DMS79 (cell line): ENCODE measurements at regions not wholly inside any gene's neighbourhood (a gene's known extent, or its start where the extent isn't known, plus 50 kb on each side); places are given as distances from the start of the nearest gene placed in this dataset.
"Not testable (repeated sequence)": the region's sequence is repeated elsewhere in the genome, so short reads cannot be mapped to it uniquely, and the experiment has no call there.

Source experiments
- DNase-seq: peaks from one replicate; lab custom pipeline; 2025; lab: John Stamatoyannopoulos, UW

DNA sequence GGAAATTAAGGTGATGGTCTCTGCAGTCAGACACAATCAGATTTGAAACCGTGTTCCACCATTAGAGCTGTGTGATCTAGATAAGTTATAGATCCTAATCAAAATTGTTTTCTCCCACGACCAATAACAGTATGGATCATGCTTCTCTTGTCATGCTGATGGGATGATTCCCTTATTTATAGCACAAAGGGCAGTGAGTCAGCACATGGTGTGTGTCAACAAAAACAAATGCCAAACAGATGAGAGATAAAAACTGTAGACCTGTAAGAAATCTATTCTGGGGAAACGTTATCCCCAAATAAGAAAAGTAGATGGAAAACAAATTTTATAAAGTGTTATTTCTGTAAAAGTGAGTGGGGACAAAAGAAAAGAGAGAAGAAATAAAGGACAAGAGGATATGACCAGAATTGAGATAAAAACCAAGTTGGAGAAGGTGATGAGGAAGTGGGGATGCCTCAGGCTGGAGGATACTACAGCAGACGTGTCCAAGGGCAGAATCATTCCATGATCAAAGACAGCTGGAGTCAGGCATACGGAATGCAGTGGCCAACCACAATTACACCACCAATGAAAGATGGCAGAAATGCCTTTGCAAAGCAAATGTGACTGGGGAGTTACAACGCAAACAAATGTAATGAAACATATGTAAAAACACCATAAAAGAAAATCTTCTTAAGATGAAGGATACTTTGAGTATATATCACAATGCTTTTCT is 377.8 kb upstream of the PRKX start:
- no peak for DNase-seq

DNA sequence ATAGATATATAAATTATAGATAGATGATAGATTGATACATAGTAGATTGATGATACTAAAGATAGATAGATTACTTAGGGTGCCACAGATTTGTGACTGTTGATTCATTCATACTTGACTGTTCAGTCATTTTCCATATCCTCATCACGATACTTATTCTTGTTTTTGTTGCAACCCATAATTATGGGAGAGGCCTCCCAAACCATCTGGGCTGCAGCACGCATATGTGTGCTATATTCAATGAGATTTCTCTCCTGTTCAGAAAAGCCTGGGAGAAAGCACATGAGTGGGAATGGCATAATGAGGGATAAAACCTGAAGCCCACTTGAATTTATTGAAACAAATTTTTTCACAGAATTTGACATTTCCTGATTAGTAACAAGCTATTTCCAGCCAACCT is 346.4 kb upstream of the PRKX start:
- DNase-seq = no peak

DNA sequence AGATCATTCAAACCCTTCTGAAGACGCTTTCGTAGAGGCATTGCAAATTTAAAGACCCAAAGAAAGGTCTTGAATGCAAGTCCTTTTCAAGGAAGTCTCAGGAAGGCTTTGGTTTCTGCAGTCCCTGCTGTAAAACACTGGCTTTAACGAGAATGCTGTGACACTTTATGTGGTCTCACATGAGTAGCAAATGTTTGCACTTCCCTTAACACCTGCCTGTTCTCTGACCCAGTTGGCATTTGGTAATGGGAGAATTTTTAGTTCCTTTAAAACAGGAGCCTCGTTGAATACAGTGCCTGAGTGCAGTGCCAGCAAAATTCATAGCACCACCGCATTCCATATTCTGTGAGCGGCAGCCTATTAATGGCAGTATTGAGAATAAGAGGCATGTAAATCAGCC is 330.5 kb upstream of the PRKX start:
- peak; percentile 18 for DNase-seq

DNA sequence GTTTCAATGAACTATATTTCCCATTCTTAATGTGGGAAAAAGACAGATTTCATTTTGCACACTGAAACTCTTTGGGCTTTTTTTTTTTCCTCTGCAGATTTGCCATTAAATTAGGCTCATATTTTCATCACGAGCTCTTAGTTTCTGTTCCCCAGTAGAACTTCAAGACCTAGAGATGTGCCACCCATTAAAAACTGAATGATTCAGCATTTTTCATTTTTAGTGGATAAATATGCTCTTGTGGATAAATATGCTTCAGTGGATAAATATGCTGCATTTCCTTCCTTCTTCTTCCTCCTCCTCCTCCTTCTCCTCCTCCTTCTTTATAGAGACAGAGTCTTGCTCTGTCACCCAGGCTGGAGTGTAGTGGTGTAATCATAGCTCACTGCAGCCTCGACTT is 322.4 kb upstream of the PRKX start:
- DNase-seq = no peak

DNA sequence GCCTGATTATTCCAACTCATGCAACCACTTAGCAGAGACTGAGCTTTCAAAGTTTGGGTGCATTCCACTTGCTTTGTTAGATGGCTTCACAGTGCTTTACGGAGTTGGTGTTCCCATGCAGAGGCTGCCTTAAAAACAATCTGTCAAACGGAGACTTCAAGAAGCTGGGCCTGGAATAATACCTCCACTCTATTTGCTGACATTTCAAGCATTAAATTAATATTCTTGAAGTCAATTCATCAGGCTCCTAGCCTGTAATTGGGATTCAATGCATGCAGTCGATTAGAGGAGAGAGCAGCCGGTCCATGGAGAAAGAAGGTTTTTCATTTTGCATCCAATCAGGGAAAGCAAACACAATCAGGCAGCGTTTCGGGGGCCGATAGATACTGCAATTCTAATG is 314.7 kb upstream of the PRKX start:
- DNase-seq = no peak

DNA sequence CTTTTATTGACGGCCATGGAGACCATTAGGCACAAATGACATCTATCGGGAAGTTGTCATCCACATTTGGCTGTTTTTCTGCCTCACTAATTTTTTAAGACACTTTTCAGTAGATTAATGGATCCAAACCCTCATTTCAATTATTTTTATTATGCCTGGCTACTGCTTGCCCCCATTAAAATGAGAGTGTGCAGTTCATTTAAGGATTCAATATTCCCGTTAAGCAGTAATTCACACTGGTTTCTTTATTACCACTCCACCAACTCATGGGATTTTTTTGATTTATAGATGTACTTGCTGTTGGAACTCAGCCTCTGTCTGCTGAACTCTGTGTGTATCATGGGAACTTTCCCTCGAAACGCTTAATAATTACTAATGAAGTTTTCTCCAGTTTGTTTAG is 291.8 kb upstream of the PRKX start:
- no peak for DNase-seq

DNA sequence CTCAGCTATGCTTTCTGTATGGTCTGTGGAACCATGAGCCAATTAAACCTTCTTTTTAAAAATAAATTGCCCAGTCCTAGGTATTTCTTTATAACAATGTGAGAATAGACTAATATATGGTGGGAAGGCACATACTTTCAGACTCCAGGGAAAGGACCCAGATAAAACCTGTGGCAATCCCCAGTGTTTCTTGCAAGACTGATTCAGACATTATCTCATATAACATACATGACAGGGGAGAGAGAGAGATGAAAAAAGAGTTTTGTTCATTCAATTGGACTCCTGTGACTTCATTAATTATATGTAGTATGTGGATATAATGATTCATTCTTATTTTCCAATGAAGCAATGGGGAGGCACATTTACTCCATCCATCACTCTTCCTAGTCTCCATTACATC is 291.4 kb upstream of the PRKX start:
- DNase-seq = no peak

DNA sequence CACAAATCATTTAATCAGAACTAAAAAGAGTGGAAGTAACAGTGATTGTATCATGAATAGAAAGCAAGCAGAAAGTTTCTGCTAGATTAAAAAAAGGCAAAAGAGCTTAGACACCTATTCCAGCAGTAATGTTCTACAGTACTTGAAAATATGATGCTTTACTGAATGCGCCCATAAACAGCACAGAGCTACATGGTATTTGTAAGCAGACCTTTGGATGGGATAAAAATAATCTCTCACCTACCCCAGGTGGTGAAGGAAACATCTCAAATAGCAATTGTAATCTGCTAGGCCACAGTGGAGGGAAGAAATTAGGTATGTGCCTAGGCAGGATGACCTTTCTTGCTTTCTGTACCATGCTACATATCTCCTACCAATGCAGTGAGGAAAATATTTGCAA is 280.9 kb upstream of the PRKX start:
- DNase-seq = no peak

DNA sequence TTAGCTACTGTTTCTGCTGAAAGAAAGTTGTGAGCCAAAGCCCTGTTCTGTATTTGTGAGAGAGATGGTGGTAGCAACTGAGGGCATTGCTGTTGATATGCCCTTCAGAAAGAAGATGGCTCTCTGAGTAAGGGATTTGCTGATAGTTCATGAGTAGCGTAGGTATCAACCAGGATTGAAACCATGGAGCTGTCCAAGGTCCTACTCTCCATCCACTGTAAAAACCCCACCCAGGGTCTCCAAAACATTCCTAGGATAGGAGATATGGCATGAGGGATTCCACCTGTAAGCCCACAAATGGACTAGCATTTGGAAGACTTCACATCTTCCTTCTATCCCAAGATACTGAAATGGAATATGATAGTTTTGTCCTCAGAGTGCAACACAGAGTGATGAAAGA is 277.1 kb upstream of the PRKX start:
- DNase-seq = no peak

DNA sequence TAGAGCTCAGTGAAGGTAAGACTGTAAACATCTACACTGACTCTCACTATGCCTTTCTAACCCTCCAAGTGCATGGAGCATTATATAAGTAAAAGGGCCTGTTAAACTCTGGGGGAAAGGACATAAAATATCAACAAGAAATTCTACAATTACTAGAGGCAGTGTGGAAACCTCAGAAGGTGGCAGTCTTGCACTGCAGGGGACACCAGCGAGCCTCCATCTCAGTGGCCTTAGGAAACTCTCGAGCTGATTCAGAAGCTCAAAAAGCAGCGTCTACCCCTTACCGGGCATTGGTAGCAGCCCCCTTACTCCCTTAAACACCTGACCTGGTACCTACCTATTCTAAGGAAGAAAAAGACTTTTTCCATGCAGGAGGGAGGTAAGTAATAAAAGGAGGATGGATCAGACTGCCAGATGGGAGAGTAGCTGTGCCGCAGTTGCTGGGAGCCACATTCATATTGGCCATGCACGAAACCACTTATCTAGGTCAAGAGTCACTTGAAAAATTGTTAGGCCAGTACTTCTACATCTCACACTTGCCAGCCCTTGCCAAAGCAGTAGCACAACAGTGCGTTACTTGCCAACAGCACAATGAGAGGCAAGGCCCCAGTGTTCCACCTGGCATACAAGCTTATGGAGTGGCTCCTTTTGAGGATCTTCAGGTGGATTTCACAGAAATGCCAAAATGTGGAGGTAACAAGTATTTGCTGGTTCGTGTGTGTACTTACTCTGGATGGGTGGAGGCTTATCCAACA is 258.8 kb upstream of the PRKX start:
- peak; percentile 46 for DNase-seq

DNA sequence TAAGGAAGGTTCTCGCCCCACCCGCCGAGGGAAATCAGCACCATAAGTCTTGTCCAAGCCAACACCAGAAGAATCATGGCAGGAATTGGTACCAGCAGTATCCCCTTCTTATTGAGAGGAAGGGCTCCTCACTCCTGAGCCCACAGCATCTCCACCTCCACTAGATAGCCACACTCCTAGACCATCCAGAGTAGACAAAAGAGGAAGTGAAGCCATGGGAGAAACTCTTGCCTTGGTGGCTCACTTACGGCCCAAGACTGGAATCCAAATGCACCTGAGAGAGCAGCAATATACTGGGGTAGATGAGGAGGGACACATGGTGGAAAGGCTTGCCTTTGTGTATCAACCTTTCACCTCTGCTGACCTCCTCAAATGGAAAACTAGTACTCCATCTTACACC is 255.3 kb upstream of the PRKX start:
- no peak for DNase-seq

DNA sequence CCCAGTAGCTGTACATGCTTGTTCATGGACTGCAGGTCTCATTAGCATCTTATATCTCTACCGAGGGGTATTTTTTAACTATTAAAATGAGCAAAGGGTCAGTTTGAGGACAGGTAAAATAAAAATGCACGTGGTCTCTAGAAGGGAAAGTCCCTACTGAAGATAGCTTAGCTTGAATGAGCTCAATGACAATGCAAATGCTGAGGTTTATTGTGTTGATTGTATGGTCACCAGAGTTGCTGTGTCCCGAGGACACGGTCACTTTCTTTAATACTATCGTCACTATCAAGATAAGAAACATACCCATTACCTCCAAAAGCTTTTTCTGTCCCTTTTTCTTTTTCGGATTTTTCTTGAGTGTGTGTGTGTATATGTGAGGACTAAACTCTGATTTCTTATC is 250.5 kb upstream of the PRKX start:
- no peak for DNase-seq

DNA sequence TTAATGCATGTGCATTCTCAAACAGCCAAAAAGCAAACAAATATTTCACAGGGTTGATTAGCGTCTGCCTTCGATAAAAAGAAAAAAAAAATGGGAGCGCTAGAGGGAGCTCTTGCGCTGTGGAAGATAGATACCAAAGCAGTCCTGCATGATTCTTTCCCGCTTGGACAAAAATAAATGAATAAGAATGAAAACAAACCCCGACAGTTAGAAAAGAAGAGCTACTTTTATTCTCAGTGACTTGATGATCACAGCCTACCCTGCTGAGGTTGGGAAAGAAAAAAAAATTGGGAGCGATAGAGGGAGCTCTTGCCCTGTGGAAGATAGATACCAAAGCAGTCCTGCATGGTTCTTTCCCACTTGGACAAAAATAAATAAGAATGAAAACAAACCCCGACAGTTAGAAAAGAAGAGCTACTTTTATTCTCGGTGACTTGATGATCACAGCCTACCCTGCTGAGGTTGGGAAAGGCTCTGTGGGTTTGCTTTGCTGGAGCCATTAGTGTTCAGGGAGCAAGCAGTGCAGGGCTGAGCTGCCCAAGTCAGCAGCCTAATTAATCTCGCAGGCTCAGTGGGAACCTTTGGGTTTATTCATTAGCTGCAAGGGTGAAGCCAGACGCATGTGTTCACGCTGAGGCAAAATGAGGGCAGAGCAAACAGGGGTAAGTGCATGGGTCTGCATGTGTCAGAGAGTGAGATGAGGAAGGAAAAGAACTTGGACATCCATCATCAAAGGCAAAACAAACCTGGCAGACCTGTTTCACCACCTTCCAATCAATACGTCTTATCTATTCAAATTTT is 249.3 kb upstream of the PRKX start:
- peak; percentile 0 for DNase-seq

DNA sequence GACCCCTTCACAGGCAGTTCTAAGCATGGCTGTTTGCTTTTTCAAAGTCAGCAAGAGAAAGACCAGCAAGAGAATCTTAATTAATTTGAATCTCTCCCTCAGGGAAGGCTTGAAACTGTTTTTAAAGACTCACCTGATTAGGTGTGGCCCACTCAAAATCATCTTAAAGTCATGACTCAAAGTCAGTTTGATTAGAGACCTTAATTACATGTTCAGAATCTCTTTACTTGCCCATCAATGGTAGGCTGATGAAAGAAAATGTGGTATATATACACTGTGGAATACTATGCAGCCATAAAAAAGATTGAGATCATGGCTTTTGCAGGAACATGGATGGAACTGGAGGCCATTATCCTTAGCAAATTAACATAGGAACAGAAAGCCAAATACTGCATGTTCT is 247.5 kb upstream of the PRKX start:
- no peak for DNase-seq

DNA sequence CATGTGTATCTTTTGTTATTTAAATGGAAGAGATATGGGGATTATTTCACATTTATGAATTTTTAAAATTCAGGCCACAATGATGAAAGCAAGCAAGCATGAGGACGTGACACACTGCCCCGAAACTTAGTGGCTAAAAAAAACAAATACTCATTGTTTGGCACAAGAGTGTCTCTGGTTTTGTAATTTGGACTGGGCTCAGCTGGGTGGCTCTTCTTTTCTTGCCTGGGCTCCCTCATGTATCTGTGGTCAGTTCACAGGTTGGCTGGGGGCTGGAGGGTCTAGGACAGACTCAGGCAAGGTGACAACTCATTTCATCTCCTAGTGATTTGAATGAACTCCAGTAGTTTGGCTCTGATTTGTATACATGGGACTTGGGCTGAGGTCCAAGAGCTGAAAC is 238.4 kb upstream of the PRKX start:
- no peak for DNase-seq

DNA sequence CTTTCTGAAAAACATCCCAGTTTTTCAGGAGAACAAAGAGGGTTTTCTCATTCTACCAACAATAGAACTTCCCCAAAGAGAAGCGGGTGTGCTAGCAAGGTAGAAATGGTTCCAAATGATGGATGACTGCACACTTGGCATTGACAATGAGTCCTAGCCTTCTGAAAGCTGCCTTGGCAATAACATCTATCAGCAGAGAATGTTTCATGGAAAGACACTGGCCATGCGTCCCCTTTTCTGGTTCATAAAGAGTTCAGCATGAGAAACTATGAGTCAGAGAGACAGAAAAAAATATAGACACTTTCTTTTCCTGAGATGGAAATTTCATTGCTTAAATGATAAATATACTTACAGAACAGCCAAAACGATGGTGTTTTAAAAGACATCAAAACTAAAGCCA is 236.9 kb upstream of the PRKX start:
- DNase-seq = no peak

DNA sequence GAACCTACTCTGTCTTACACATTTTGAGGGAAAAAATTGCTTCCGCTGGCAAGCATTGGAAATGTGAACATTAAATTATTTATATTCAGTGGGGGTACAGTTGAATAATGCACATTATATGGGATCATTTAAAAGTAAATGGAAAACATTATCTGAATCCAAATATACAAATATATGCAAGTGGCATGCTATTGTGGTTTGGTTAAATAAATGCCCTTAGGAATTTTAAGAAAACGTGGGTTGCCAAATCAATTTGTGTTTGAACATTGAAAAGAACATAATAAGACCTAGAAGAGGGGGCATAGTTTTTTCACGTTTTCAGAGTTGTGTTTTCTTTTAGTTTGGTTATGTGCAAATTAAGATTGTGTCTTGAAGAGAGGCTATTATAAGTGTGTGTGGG is 230.5 kb upstream of the PRKX start:
- no peak for DNase-seq

DNA sequence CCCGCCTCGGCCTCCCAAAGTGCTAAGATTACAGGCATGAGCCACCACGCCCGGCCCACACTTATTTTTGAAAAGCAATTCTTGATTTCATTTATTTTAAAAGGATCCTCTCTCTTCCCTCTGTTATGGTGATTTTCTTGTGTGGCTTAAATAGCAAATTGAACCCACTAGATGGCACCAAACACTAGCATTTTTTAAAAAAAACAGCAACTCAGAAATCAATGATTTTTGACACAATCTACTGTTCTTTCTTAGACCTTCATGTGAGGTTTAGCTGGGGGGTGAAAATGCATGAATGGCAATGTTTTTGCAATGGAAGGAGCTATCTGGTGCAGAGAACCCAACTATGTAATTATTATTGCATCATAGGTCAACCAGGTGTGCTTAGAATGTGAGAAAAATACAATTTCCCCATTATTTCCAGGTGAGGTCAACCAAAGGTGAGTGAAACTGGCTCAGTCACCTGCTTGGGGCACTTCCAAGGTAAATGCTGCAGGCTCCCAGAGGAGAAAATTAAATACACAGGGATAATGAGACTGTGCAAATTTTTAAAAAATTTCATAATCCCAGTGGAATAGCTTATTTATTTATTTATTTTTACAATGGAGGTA is 226.7 kb upstream of the PRKX start:
- no peak for DNase-seq

DNA sequence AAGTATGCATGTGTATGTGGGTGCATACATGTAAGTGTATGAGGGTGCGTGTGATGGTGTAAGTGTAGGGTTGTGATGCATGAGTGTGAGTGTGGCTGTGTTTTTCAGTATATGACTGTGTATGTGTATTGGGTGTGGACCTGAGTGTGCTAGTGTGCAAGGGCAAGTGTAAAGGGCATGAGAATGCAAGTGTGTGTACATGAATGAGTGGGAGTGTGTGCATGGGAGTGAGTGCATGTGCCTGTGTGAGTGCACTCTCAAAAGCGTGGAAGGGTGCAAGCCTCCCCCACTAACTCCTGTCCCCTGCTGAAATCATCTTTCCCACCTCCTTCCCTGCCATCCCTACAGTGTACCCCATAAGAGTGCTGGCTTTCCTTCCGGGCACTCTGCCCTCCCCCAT is 225.1 kb upstream of the PRKX start:
- DNase-seq = no peak

DNA sequence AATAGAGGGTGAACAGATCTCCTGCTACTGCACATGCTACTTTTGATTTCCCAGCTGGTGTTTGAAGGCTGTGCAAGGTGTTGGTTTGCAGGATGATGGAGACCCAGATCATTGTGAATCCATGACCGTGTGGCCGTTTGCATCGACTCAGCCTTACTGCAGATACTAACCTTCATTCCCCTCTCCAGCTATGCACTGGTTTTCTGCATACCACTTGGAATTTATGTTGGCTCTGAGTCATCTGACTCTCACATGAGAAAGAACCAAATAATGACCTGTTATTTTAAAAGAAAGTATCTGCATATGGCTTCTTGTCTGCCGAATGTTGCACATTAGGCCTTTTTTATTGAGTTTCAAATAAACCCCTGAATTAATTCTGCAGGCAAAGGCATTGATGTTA is 221.7 kb upstream of the PRKX start:
- DNase-seq = not testable (repeated sequence)

DNA sequence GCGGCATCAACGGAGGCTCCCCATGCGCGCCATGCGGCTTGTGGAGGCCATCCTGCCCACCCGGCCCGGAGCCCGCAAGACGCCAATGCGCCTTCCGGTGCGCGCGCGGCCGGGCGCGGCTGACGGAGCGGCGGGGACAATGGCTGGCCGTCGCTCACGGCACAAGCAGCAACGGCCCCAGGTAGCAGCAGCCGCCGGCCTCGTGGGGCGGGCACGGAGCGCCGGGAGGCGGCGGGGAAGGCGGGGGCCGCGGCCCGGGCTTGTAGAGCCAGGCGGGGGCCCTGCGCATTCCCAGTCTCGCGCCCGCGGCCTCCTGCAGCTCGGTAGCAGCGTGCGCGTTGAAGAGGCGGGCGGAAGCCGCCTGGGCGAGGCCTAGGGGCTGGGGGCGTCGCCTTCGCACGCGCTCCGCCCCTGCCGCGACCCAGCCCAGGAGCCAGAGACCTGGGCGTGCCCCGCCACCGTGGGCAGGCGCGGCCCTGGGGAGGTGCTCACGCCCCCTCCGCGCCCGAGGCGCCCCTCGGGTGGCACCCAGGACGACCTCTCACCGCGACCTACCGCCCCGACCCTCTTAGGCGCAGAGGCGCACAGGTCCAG is 207.1 kb upstream of the PRKX start:
- not testable (repeated sequence) for DNase-seq
